Activated effector memory CD4-positive, alpha-beta T cell treated with anti-CD3 and anti-CD28 coated beads, Interleukin-2, amount 50 U/mL, for 16 hours (primary cell): ENCODE measurements at regions not wholly inside any gene's neighbourhood (a gene's known extent, or its start where the extent isn't known, plus 50 kb on each side); places are given as distances from the start of the nearest gene placed in this dataset.

Experiments used
- DNase-seq: peaks from one replicate; pipeline ENCODE4 v3.0.0-alpha.2; 2020

DNA sequence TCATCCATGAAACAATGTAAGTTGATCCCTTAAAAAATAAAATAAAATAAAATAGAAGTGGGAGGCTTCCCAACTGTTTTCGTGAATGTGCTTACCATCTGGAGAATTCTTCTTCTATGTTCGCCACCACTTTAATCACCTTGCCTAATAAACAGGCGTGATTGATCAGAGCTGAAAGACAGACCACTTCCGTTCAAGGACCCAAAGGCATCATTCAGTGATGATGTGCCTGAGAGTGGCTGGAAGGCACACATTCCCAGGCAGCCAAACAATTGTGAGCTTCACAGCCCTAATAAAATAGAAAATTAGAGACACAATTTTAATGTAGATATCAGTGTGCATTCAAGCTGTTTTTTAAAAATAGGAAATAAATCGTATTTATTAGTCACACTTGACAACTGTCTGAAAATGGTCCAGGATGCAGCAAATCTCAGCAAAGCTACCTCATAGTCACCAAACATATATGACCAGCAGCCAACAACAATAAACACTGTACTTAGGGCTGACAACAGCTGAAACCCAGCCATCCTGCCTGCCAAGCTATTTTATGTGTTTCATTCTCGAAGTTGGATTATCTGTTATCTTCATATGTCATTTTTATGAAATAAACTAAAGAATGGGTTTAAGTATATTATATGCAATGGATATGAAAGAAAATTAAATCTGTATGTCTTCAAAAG is 163.2 kb upstream of the FAM9B start:
- DNase-seq, result no peak

- DNase-seq, result no peak
These were observed 170.6 kb upstream of the FAM9B start for GRCh38 chrX:9204560-9204959.

- no peak for DNase-seq
These were observed 171.8 kb upstream of the FAM9B start for GRCh38 chrX:9205599-9206223.

DNA sequence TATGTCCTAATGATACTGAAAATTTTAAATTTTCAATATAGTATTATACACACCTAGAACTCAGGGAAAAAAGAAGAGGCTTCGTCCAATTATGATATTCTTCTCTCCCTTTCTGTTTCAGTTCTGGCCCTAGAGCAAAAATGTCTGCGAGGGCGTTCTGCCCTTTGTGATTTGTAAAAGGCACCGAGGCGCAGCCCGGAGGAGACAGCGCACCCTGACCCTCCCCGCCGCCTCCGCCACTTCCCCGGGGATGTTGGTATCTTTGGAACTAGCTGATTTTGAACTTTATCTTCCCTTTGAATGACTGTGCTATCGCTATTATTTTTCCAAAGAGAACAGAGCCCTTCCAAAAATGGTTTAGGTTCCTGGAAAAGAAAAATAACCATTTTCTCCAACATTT is 173.2 kb upstream of the FAM9B start:
- no peak for DNase-seq

GRCh38 chrX:9211269-9211668 is 177.3 kb upstream of the FAM9B start:
- DNase-seq, result no peak

GRCh38 chrX:9221781-9222180 is 187.9 kb upstream of the FAM9B start:
- no peak for DNase-seq

DNA sequence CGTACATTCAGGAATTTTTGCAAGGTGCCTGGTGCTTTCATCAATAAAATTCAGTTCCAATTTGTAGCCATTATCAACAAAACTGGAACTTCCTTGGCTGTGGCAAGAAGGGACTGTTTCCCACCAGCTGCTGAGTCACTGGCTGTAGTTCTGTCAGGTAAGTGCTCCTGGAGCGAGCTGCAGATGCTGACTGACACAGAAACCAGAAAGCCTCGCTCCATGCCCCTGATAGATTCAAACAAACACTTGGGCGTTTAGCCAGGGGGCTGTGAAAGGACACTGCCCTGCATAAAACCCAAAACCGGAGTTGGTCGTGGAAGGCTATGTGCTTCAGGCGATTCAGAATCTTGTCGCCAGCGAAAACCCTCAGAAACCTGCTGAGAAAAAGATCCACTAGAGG is 188.4 kb upstream of the FAM9B start:
- DNase-seq, result no peak

DNA sequence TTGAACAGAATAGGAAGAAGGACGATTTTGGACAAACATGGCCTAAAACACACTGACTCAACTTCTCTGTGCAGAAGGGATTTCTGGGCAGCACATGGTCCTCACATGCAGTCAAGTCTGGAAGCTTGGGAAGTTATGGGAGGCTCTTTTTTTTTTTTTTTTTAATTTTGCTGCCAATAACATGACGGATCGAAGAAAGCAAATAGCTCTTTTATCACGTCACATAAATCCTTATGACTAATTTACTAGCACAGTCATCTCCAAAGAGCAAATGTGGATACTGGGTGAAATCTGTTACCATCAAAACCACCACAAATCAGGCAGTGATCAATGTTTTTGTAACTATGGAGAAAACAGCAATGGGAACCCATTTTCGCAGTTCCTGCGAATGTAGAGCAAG is 193.3 kb upstream of the FAM9B start:
- no peak for DNase-seq

DNA sequence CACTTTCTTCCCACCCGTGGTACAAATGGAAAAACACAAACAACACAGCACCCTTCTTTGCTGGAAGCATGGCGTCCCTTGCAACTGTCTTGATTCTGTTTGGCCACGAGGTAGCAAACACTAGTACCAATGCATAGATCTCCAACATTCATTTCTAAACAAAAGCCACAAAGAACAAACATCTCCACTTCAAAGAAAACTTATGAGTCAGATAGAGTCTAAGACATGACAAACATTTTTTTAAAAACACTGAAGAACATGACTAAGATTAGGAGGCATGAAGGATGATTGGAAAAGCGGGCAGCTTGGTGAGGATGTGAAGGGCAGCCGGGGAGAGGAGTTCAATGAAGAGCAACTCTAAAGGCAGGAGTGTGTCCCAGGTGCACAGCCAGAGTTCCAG is 197.6 kb upstream of the FAM9B start:
- no peak for DNase-seq

GRCh38 chrX:9233141-9233540 is 199.2 kb upstream of the FAM9B start:
- DNase-seq, result no peak

GRCh38 chrX:9234315-9234714 is 200.4 kb upstream of the FAM9B start:
- DNase-seq, result no peak

- no peak for DNase-seq
These were observed 201.8 kb upstream of the FAM9B start for GRCh38 chrX:9235722-9236121.

GRCh38 chrX:9240956-9241355 is 207.0 kb upstream of the FAM9B start:
- DNase-seq, result no peak

- no peak for DNase-seq
These were observed 207.5 kb upstream of the FAM9B start for GRCh38 chrX:9241427-9241826.

DNA sequence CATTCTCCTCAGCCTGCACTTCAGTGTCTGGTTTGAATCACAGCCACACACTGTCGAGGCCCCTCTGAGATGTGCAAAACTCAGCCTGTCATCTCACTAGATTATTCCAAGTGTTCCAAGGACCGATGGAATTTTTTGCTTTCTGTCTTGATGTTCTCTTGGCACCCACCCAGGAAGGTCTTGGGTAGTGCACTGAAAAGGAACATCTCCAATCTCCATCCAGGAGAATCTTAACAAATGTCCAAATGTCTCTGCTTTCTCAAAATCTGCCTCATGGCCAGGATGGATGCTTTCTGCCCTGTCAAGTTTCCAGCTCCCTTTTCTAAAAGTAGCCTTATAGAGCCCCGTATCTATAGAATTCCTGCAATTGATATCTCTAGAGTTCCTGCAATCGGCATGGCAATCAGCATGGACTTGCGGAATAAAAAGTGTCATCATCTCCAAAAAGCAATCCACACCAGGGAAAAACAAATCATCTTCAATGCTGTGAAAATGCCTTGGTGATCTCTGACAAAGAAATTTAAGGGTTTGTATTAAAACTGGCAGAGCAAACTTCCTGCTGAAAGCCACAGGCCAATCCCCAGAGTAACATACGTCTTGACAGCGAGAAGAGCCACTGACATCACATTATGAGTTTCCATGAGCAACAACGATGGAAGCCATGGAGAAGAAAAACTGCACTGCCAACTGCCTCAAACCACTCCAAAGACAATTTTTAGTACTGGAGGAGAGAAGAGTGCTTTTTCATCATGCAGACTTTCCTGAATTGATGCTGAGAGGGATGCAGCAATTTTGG is 215.3 kb upstream of the FAM9B start:
- DNase-seq, result no peak

- DNase-seq, result no peak
These were observed 212.7 kb upstream of the TBL1X start for GRCh38 chrX:9252182-9252581.

- DNase-seq, result no peak
These were observed 211.6 kb upstream of the TBL1X start for GRCh38 chrX:9253211-9253610.

DNA sequence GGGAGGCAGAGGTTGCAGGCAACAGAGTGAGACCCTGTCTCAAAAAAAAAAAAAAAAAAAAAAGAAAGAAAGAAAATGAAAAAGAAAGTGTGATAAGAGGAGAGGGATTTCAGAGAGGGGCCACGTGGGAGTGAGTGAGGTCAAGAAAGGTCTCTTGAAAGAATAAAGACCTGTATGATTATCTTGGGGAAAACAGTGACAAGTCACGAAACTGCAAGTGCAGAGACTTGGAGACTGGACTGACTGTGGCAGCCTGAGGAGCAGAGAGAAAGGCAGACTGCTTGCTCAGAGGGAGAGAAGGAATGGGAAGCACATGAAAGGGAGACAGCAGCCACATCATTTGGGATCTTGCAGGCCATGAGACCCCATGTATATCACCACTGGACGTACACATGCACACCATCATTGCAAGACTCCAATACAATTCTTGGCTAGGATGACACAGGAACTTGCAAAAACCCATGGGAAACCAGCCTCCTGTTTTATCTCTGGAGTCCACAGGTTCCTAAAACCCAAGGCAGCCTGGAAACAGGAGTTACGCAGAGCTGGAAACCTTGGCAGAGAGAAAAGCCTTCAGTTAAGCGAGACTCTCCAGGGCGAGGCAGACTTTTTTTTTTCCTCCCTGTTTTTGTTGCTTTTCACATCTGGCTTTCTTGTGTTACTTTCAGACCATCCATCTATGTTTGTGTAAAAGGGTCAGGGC is 207.0 kb upstream of the TBL1X start:
- no peak for DNase-seq

DNA sequence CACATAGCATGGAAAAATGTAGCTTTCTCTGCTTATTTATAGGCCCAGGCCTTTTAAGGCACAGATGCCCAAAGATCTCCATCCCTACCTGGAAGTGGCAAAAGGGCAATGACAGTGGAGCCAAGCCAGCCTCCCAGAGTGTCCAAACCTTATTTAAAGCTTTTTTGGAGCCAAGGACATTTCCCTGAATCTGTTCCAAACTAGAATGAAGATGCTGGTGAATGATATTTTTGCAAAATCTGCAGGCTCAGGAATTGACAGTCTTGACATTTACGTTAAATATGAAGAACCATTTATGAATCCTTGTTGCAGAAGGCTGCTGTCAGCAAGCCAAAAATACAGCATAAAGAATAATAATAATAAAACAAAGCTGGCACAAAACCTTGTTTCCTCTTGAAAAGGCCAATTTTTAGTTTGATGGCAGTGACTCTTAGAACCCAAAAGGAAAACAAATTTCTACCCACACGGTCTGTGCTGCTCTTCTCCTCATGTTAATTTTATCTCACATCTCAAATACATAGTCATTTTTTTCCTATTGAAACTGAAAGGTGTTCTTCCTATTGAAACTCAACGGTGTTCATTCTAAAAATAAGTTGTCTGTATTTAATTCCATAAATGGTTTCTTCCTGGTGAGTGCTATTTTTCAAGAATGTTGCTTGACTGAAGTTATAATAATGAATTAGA is 206.3 kb upstream of the TBL1X start:
- DNase-seq, result no peak

DNA sequence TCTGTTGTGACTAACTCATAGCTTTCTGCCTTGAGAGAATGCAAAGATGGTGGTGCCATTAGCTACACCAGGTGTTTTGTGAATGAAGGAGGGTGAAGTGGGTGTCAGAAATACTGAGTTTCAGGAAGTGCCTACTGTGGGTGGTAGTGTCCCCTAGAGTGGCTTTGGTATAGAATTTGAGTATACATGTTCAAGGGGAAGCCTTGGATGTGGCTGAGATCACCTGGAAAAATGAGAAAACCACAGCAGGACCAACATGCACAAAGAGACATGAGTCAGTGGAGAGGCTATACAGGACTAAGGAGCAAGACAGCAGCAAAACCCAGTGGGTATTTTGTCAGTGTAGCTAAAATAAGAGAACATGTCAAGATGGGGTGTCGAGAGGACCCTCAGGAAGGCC is 204.3 kb upstream of the TBL1X start:
- DNase-seq, result no peak

GRCh38 chrX:9267415-9267814 is 197.4 kb upstream of the TBL1X start:
- no peak for DNase-seq

GRCh38 chrX:9269134-9269533 is 195.7 kb upstream of the TBL1X start:
- DNase-seq, result no peak
